ENCODE measurements at regions not wholly inside any gene's neighbourhood (a gene's known extent, or its start where the extent isn't known, plus 50 kb on each side); places are given as distances from the start of the nearest gene placed in this dataset.
A peak's percentile ranks its signal among the peaks of the same experiment; 100 is the strongest.

- no peak for TF ChIP-seq CTCF (IDR thresholded peaks at IDR 0.05; ENCODE audit: insufficient read depth, low read length, poor library complexity, severe bottlenecking)
- Histone ChIP-seq H3K27me3 (replicated peaks; ENCODE audit: control insufficient read depth, insufficient read depth, low read length) (no peaks in the 10 kb centered on the region), H3K4me3 (replicated peaks; ENCODE audit: low read depth, low read length) (no peak overlapping the region), H3K36me3 (ENCODE audit: control insufficient read depth, insufficient read depth, low read length) (no peaks in the 10 kb centered on the region)
- no peak for DNase-seq (ENCODE audit: extremely low read depth, insufficient read length)
Observed at GRCh38 chr6:118710616-118711015, 59.2 kb upstream of the CEP85L start.

- H3K27me3 ChIP-seq (replicated peaks; ENCODE audit: control insufficient read depth, insufficient read depth, low read length), result no peaks in the 10 kb centered on the region
- DNase-seq (ENCODE audit: extremely low read depth, insufficient read length), result peak; percentile 73
- H3K4me3 ChIP-seq (replicated peaks; ENCODE audit: low read depth, low read length), result peak overlapping the region; percentile 60
Observed at GRCh38 chr6:118709859-118710350, 58.5 kb upstream of the CEP85L start.

GRCh38 chr6:118708744-118709143, 57.4 kb upstream of the CEP85L start:
- H3K27me3 ChIP-seq (replicated peaks; ENCODE audit: control insufficient read depth, insufficient read depth, low read length), result no peaks in the 10 kb centered on the region
- H3K36me3 ChIP-seq (ENCODE audit: control insufficient read depth, insufficient read depth, low read length), result no peaks in the 10 kb centered on the region
- DNase-seq (ENCODE audit: extremely low read depth, insufficient read length), result no peak
- peak overlapping the region; percentile 60 for H3K4me3 ChIP-seq (replicated peaks; ENCODE audit: low read depth, low read length)
- TF ChIP-seq CTCF (IDR thresholded peaks at IDR 0.05; ENCODE audit: insufficient read depth, low read length, poor library complexity, severe bottlenecking), result no peak

More at GRCh38 chr6:118709859-118710350, 58.5 kb upstream of the CEP85L start:
- H3K36me3 ChIP-seq (ENCODE audit: control insufficient read depth, insufficient read depth, low read length), result no peaks in the 10 kb centered on the region
- no peak for TF ChIP-seq CTCF (IDR thresholded peaks at IDR 0.05; ENCODE audit: insufficient read depth, low read length, poor library complexity, severe bottlenecking)

- no peaks in the 10 kb centered on the region for H3K27me3 ChIP-seq (replicated peaks; ENCODE audit: control insufficient read depth, insufficient read depth, low read length)
- DNase-seq (ENCODE audit: extremely low read depth, insufficient read length), result no peak
- H3K36me3 ChIP-seq (ENCODE audit: control insufficient read depth, insufficient read depth, low read length), result no peaks in the 10 kb centered on the region
- H3K4me3 ChIP-seq (replicated peaks; ENCODE audit: low read depth, low read length), result peak overlapping the region; percentile 15
- no peak for TF ChIP-seq CTCF (IDR thresholded peaks at IDR 0.05; ENCODE audit: insufficient read depth, low read length, poor library complexity, severe bottlenecking)
Observed at GRCh38 chr6:118708055-118708454, 56.7 kb upstream of the CEP85L start.

- H3K36me3 ChIP-seq (ENCODE audit: control insufficient read depth, insufficient read depth, low read length), result no peaks in the 10 kb centered on the region
- TF ChIP-seq CTCF (IDR thresholded peaks at IDR 0.05; ENCODE audit: insufficient read depth, low read length, poor library complexity, severe bottlenecking), result no peak
- no peak for DNase-seq (ENCODE audit: extremely low read depth, insufficient read length)
- H3K4me3 ChIP-seq (replicated peaks; ENCODE audit: low read depth, low read length), result no peak overlapping the region
- H3K27me3 ChIP-seq (replicated peaks; ENCODE audit: control insufficient read depth, insufficient read depth, low read length), result no peaks in the 10 kb centered on the region
Observed at GRCh38 chr6:118706702-118707101, 55.3 kb upstream of the CEP85L start.

All from GM06990 (cell line).